Stomach (tissue), 8 donors: ENCODE measurements at regions not wholly inside any gene's neighbourhood (a gene's known extent, or its start where the extent isn't known, plus 50 kb on each side); places are given as distances from the start of the nearest gene placed in this dataset.

Experiments used
- DNase-seq, 2 donors: peaks; one replicate each; pipeline versions ENCODE4 v3.0.0 to v3.0.0-alpha.2; 2013 to 2019
- H3K27ac ChIP-seq, 5 donors: fragments of 200-600 bp in 4 of 5; sonication (generic) in 4 of 5; one replicate each; pipeline ENCODE4 v1.5.1; 2013 to 2019; ENCODE audit warnings: mild to moderate bottlenecking in 1 of 5, moderate library complexity in 1 of 5
- H3K27me3 ChIP-seq, 3 donors: fragments of 200-600 bp; sonication (generic); one replicate each; pipeline ENCODE4 v1.5.1; 2017 to 2019; ENCODE audit warnings: mixed run types in 1 of 3
- H3K36me3 ChIP-seq, 4 donors: fragments of 200-600 bp; sonication (generic); 1 replicate in 3 of 4; 2 replicates in 1 of 4; pipeline ENCODE4 v1.5.1; 2016 to 2019
- H3K4me1 ChIP-seq, 4 donors: fragments of 200-600 bp; sonication (generic); one replicate each; pipeline ENCODE4 v1.5.1; 2016 to 2019
- H3K4me3 ChIP-seq, 4 donors: fragments of 200-600 bp; sonication (generic) in 3 of 4; one replicate each; pipeline ENCODE4 v1.5.1; 2016 to 2019; ENCODE audit warnings: mild to moderate bottlenecking in 1 of 4
- H3K9me3 ChIP-seq, 4 donors: fragments of 200-600 bp; sonication (generic); one replicate each; pipeline ENCODE4 v1.5.1; 2016 to 2019
- CTCF ChIP-seq, 7 experiments: fragments of 450-650 bp in 4 of 7; fragments of 200-600 bp in 3 of 7; sonication (generic) in 3 of 7; IDR thresholded peaks; one replicate each; pipeline ENCODE4 v1.5.1; 2016 to 2019; ENCODE audit warnings: antibody characterized with exemption in 7 of 7, control low read depth in 2 of 7, mild to moderate bottlenecking in 1 of 7
- EP300 ChIP-seq: sonication (generic); formaldehyde crosslinking; IDR thresholded peaks from one replicate; pipeline ENCODE4 v1.6.1; 2017; ENCODE audit warnings: antibody characterized with exemption
- POLR2A ChIP-seq, 4 donors: fragments of 450-650 bp; IDR thresholded peaks; one replicate each; pipeline ENCODE4 v1.6.1; 2016; ENCODE audit warnings: antibody characterized with exemption in 4 of 4, control low read depth in 2 of 4, mild to moderate bottlenecking in 1 of 4, moderate library complexity in 1 of 4
- POLR2AphosphoS5 ChIP-seq, 3 donors: sonication (generic); formaldehyde crosslinking; IDR thresholded peaks; one replicate each; pipeline ENCODE4 v1.6.1; 2016; ENCODE audit warnings: antibody characterized with exemption in 3 of 3
- WGBS, 5 donors: extraction: QIAGEN DNeasy Blood & Tissue Kit in 3 of 5; methylation state at CpG; one replicate each; pipeline versions ENCODE4 v1.1.5 to v1.1.7; 2013 to 2018; 5-methylcytosine and 5-hydroxymethylcytosine counted together
- intact Hi-C: fragments of 100-400 bp; cut with DNase I; formaldehyde crosslinking; loops from one replicate; pipeline ENCODE4 v1.15.1; 2023; ENCODE audit warnings: low total_unique reads
- donor health status: healthy with polysubstance abuse.
- donor health status: Bipolar disorder and iron deficiency.
- donor health status: healthy.

GRCh38 chr2:160702754-160703153 is 209.1 kb upstream of the RBMS1 start:
- no peak for DNase-seq
- Histone ChIP-seq H3K36me3 (no peaks in the 10 kb centered on the region), H3K9me3 (peaks cover 0 to 3% (median 0%) of the 10 kb centered on the region in 4 donors), H3K27ac (no peak overlapping the region), H3K4me1 (no peaks in the 10 kb centered on the region), H3K27me3 (no peaks in the 10 kb centered on the region), H3K4me3 (no peak overlapping the region)
- TF ChIP-seq POLR2A (IDR thresholded peaks at IDR 0.05) (no peak), EP300 (no peak), CTCF (IDR thresholded peaks at IDR 0.05) (no peak), POLR2AphosphoS5 (IDR thresholded peaks at IDR 0.05) (no peak)
- 72 to 83% (median 78%) methylated on average over 1 of the region's 1 CpG for WGBS, 5 donors
- intact Hi-C loops, result no loop called here

- Histone ChIP-seq H3K4me3 (no peak overlapping the region), H3K27me3 (no peaks in the 10 kb centered on the region), H3K4me1 (no peaks in the 10 kb centered on the region), H3K9me3 (peaks cover 0 to 6% (median 0%) of the 10 kb centered on the region in 4 donors), H3K27ac (no peak overlapping the region), H3K36me3 (no peaks in the 10 kb centered on the region)
- intact Hi-C loops, result no loop called here
- no peak for TF ChIP-seq CTCF (IDR thresholded peaks at IDR 0.05)
- TF ChIP-seq EP300, result no peak
- TF ChIP-seq POLR2A (IDR thresholded peaks at IDR 0.05), result no peak
- TF ChIP-seq POLR2AphosphoS5 (IDR thresholded peaks at IDR 0.05), result no peak
- peak in 1 of 2 donors; percentile 63 for DNase-seq
- WGBS, 5 donors, result 33 to 45% (median 39%) methylated on average over 8 of the region's 8 CpGs
These were observed 210.3 kb upstream of the RBMS1 start for GRCh38 chr2:160703648-160704585.

- Histone ChIP-seq H3K4me3 (no peak overlapping the region), H3K36me3 (no peaks in the 10 kb centered on the region), H3K9me3 (no peaks in the 10 kb centered on the region), H3K27ac (no peak overlapping the region), H3K27me3 (no peaks in the 10 kb centered on the region), H3K4me1 (no peaks in the 10 kb centered on the region)
- 82 to 94% (median 92%) methylated on average over 2 of the region's 2 CpGs for WGBS, 5 donors
- no peak for DNase-seq
- intact Hi-C loops, result no loop called here
- no peak for TF ChIP-seq CTCF (IDR thresholded peaks at IDR 0.05)
- TF ChIP-seq POLR2A (IDR thresholded peaks at IDR 0.05), result no peak
- no peak for TF ChIP-seq POLR2AphosphoS5 (IDR thresholded peaks at IDR 0.05)
- TF ChIP-seq EP300, result no peak
These were observed 221.8 kb upstream of the RBMS1 start for GRCh38 chr2:160715428-160715827.

- Histone ChIP-seq H3K36me3 (no peaks in the 10 kb centered on the region), H3K4me3 (no peak overlapping the region), H3K27ac (no peak overlapping the region), H3K27me3 (no peaks in the 10 kb centered on the region), H3K9me3 (no peaks in the 10 kb centered on the region), H3K4me1 (no peaks in the 10 kb centered on the region)
- TF ChIP-seq POLR2A (IDR thresholded peaks at IDR 0.05), result no peak
- no peak for TF ChIP-seq POLR2AphosphoS5 (IDR thresholded peaks at IDR 0.05)
- no peak for TF ChIP-seq CTCF (IDR thresholded peaks at IDR 0.05)
- no peak for TF ChIP-seq EP300
- 53 to 82% (median 64%) methylated on average over 3 of the region's 3 CpGs for WGBS, 5 donors
- DNase-seq, result no peak
- intact Hi-C loops, result no loop called here
These were observed 225.5 kb upstream of the RBMS1 start for GRCh38 chr2:160719116-160719515.
